IPS-18a (cell line): ENCODE measurements at regions not wholly inside any gene's neighbourhood (a gene's known extent, or its start where the extent isn't known, plus 50 kb on each side); places are given as distances from the start of the nearest gene placed in this dataset.

Source experiments
- H3K27ac ChIP-seq: one replicate; pipeline ENCODE4 v1.5.1; 2013; ENCODE audit warnings: low read length
- H3K27me3 ChIP-seq: one replicate; pipeline ENCODE4 v1.6.1; 2013; ENCODE audit warnings: mild to moderate bottlenecking, low read length; ENCODE audit not compliant: control insufficient read depth, insufficient read depth
- H3K36me3 ChIP-seq: one replicate; pipeline ENCODE4 v1.6.1; 2013; ENCODE audit warnings: low read depth, low read length; ENCODE audit not compliant: control insufficient read depth
- H3K4me1 ChIP-seq: one replicate; pipeline ENCODE4 v1.6.1; 2013; ENCODE audit warnings: low read depth, low read length; ENCODE audit not compliant: control insufficient read depth
- H3K4me3 ChIP-seq: one replicate; pipeline ENCODE4 v1.5.1; 2013; ENCODE audit warnings: low read length
- H3K9ac ChIP-seq: one replicate; pipeline ENCODE4 v1.6.1; 2013; ENCODE audit warnings: mild to moderate bottlenecking, low read length, moderate library complexity
- H3K9me3 ChIP-seq: one replicate; pipeline ENCODE4 v1.6.1; 2013; ENCODE audit warnings: low read depth, low read length; ENCODE audit not compliant: control insufficient read depth

GRCh38 chr12:16955083-16955657 is 349.2 kb upstream of the LMO3 start:
- Histone ChIP-seq H3K9me3 (no peaks in the 10 kb centered on the region), H3K27ac (no peak overlapping the region), H3K4me1 (peaks cover 5% of the 10 kb centered on the region), H3K9ac (no peak overlapping the region), H3K27me3 (no peaks in the 10 kb centered on the region), H3K36me3 (no peaks in the 10 kb centered on the region), H3K4me3 (no peak overlapping the region)

DNA sequence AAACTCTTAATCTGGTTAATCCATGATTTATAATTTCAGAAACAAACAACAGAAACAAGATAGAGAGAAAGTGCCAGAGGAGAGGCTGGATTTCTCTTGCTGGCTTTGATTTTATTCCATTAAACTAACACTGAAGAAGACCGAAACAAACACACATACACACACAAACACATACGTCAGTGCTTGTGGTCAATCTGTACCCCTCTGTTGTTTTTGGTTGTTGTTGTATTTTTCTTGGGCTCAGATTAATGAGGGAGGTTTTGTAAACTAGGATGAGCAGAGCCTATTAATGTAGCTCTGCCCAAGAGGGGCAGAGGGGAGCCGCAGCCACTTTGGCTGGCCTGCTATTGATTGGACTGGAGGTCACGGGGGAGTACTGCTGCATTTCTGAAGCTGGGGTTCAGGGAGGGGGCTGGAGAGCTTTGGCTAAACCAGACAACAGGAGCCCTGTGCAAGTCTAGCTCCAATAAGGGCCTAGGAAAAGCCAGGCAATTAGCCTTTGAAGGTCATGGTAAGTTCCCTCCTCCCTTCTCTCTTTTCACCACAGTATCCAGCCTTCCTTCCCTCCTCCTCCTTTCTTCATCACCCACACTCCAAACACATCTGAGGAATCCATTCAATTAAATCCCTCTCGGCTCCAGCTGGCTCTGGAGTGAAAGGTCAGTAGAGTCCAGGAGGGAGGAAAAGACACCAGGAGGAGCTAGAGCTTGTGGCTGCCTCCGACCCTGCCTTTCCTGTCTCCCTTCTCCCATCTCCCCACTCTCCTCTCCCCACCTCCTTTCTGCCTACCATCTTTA is 344.1 kb upstream of the LMO3 start:
- Histone ChIP-seq H3K4me3 (no peak overlapping the region), H3K36me3 (no peaks in the 10 kb centered on the region), H3K9ac (no peak overlapping the region), H3K9me3 (no peaks in the 10 kb centered on the region), H3K4me1 (peaks cover 10% of the 10 kb centered on the region), H3K27me3 (no peaks in the 10 kb centered on the region), H3K27ac (no peak overlapping the region)

GRCh38 chr12:16949371-16949770 is 343.4 kb upstream of the LMO3 start:
- Histone ChIP-seq H3K9me3 (no peaks in the 10 kb centered on the region), H3K36me3 (no peaks in the 10 kb centered on the region), H3K4me1 (peaks cover 10% of the 10 kb centered on the region), H3K27ac (no peak overlapping the region), H3K4me3 (no peak overlapping the region), H3K9ac (no peak overlapping the region), H3K27me3 (no peaks in the 10 kb centered on the region)

DNA sequence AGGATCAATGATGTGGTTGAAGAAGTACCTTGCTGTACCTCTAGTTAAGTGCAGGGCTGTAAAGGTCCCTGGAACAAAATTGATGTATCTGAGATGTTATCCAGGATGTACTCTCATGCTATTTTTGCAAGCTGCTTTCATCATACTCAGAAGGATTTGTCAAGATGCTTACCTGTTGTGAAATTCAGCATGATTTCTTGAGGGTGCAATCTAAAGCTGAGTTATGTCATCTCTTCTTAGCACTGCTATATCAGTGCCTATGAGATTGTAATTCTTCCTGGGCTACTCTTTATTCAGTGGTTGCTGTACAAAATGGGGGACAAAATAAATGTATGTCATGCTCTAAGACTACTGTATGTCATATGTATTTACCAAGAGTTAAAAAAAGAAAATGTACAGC is 340.7 kb upstream of the LMO3 start:
- no peak overlapping the region for H3K27ac ChIP-seq
- no peaks in the 10 kb centered on the region for H3K9me3 ChIP-seq
- H3K36me3 ChIP-seq, result no peaks in the 10 kb centered on the region
- H3K27me3 ChIP-seq, result no peaks in the 10 kb centered on the region
- no peak overlapping the region for H3K9ac ChIP-seq
- peaks cover 10% of the 10 kb centered on the region for H3K4me1 ChIP-seq
- no peak overlapping the region for H3K4me3 ChIP-seq

DNA sequence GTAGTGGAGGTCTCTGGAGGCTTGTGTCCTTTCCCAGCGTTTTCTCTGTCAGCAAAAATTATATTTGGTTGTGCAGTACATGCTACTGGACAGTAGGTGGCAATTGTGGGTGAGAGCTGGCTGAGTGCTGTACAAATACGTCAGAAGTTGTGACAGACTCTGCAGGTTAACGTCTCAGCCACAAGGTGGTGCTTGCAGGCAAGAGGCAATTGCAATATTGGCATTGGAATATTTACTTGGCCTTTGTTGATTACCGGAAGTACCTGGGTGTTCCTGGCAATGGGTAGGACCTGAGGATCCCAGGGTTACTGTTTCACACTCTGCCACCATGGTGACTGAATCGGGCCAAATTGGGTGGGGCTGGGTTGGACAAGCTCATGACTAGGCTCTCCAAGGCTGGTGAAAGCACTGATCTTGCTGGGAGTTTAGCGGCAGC is 333.9 kb upstream of the LMO3 start:
- Histone ChIP-seq H3K4me3 (no peak overlapping the region), H3K27ac (no peak overlapping the region), H3K4me1 (no peaks in the 10 kb centered on the region), H3K9ac (no peak overlapping the region), H3K27me3 (no peaks in the 10 kb centered on the region), H3K9me3 (no peaks in the 10 kb centered on the region), H3K36me3 (no peaks in the 10 kb centered on the region)

DNA sequence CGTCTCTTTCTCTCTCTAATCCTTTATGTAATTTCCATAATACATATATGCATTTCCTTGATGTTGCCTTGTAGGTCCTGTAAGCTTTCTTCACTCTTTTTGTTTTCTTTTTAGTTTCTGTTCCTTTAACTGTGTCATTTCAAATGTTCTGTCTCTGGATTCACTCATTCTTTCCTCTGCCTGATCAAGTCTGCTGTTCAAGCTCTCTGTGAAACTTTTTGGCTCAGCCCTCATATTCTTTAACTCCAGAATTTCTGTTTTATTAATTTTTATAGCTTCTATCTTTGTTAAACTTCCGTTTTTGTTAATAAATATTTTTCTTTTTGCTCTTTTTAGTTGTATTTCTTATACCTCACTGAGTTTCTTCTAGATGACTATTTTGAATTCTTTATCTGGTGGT is 321.3 kb upstream of the LMO3 start:
- Histone ChIP-seq H3K27me3 (no peaks in the 10 kb centered on the region), H3K27ac (no peak overlapping the region), H3K9me3 (no peaks in the 10 kb centered on the region), H3K36me3 (no peaks in the 10 kb centered on the region), H3K9ac (no peak overlapping the region), H3K4me3 (no peak overlapping the region), H3K4me1 (no peaks in the 10 kb centered on the region)

- H3K4me3 ChIP-seq, result no peak overlapping the region
- H3K9me3 ChIP-seq, result peaks cover 4% of the 10 kb centered on the region
- H3K4me1 ChIP-seq, result no peaks in the 10 kb centered on the region
- H3K9ac ChIP-seq, result no peak overlapping the region
- H3K36me3 ChIP-seq, result no peaks in the 10 kb centered on the region
- no peaks in the 10 kb centered on the region for H3K27me3 ChIP-seq
- no peak overlapping the region for H3K27ac ChIP-seq
Measured at GRCh38 chr12:16920451-16920850, 314.5 kb upstream of the LMO3 start.

GRCh38 chr12:16919551-16919950 is 313.6 kb upstream of the LMO3 start:
- H3K9me3 ChIP-seq, result peaks cover 4% of the 10 kb centered on the region
- no peak overlapping the region for H3K27ac ChIP-seq
- H3K4me1 ChIP-seq, result no peaks in the 10 kb centered on the region
- H3K9ac ChIP-seq, result no peak overlapping the region
- no peaks in the 10 kb centered on the region for H3K36me3 ChIP-seq
- no peak overlapping the region for H3K4me3 ChIP-seq
- no peaks in the 10 kb centered on the region for H3K27me3 ChIP-seq

DNA sequence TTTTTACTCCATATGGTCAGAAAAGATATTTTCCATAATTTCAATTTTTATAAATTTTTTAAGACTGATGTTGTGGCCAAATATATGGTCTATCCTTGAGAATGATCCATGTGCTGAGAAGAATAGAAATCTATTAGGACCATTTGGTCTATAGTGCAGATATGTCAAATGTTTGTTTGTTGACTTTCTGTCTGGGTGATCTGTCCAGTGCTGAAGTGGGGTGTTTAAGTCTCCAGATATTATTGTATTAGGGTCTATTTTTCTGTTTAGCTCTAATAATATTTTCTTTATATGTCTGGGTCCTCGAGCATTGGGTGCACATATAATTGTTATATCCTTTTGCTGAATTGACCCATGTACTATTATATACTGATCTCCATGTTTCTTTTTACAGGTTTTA is 308.9 kb upstream of the LMO3 start:
- Histone ChIP-seq H3K4me1 (no peaks in the 10 kb centered on the region), H3K27ac (no peak overlapping the region), H3K9ac (no peak overlapping the region), H3K4me3 (no peak overlapping the region), H3K27me3 (no peaks in the 10 kb centered on the region), H3K36me3 (no peaks in the 10 kb centered on the region), H3K9me3 (peaks cover 4% of the 10 kb centered on the region)

- Histone ChIP-seq H3K9ac (no peak overlapping the region), H3K27me3 (no peaks in the 10 kb centered on the region), H3K4me1 (no peaks in the 10 kb centered on the region), H3K9me3 (no peaks in the 10 kb centered on the region), H3K27ac (no peak overlapping the region), H3K4me3 (no peak overlapping the region), H3K36me3 (no peaks in the 10 kb centered on the region)
Measured at GRCh38 chr12:16913832-16914490, 308.0 kb upstream of the LMO3 start.

DNA sequence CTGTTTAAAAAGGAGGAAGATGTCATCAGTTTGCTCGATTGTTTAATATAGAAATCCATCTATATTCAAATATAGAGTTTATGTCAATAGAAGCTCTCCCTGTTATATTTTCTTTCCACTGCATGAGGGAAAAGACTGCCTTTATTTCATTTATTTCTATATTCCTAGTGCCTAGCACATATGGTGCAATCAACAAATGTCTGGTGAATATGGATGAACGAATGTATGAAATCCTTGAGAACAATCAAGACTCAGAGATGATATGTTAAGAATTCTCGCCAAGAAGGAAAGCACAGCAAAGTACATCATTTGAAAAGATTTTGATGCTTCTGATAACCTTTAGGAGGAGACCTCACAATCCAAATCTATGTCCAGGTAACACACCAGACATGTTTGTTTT is 296.0 kb upstream of the LMO3 start:
- Histone ChIP-seq H3K4me1 (no peaks in the 10 kb centered on the region), H3K4me3 (no peak overlapping the region), H3K27ac (no peak overlapping the region), H3K9ac (no peak overlapping the region), H3K36me3 (no peaks in the 10 kb centered on the region), H3K9me3 (no peaks in the 10 kb centered on the region), H3K27me3 (no peaks in the 10 kb centered on the region)

- Histone ChIP-seq H3K4me1 (no peaks in the 10 kb centered on the region), H3K9ac (no peak overlapping the region), H3K27me3 (no peaks in the 10 kb centered on the region), H3K4me3 (no peak overlapping the region), H3K27ac (no peak overlapping the region), H3K9me3 (no peaks in the 10 kb centered on the region), H3K36me3 (no peaks in the 10 kb centered on the region)
Measured at GRCh38 chr12:16893426-16893825, 287.5 kb upstream of the LMO3 start.
